ENCODE measurements at regions not wholly inside any gene's neighbourhood (a gene's known extent, or its start where the extent isn't known, plus 50 kb on each side); places are given as distances from the start of the nearest gene placed in this dataset.
A peak's percentile ranks its signal among the peaks of the same experiment; 100 is the strongest.

- no peak overlapping the region for H3K4me3 ChIP-seq (ENCODE audit: low read length in 3 of 3)
- H3K27me3 ChIP-seq (ENCODE audit: control insufficient read depth, insufficient read depth, low read length) = no peaks in the 10 kb centered on the region
- H3K9me3 ChIP-seq (ENCODE audit: control insufficient read depth in 2 of 3, insufficient read depth in 1 of 3, low read length in 3 of 3) = no peaks in the 10 kb centered on the region
- TF ChIP-seq CTCF (IDR thresholded peaks at IDR 0.05; ENCODE audit: borderline replicate concordance, extremely low read depth, insufficient read depth) = no peak
- FAIRE-seq = no peak
- no peak overlapping the region for H3K27ac ChIP-seq (ENCODE audit: low read depth in 2 of 2, low read length in 2 of 2)
- no peak overlapping the region for H3K9ac ChIP-seq (ENCODE audit: low read length in 3 of 3)
- H3K4me1 ChIP-seq (ENCODE audit: control insufficient read depth in 2 of 3, insufficient read depth in 2 of 3, low read depth in 1 of 3, low read length in 3 of 3) = no peaks in the 10 kb centered on the region
- DNase-seq = no peak
- intact Hi-C loops (cut with DNase I) = loop anchor here (10.0 kb wide), 1 partner anchor 620 kb away; no protein-coding TSS in a partner anchor
- H3K36me3 ChIP-seq (ENCODE audit: control insufficient read depth in 2 of 3, insufficient read depth in 3 of 3, low read length in 3 of 3) = no peaks in the 10 kb centered on the region
Measured at GRCh38 chr13:40064154-40065097, 409.0 kb downstream of the COG6 start.

GRCh38 chr13:40069173-40070044 is 413.9 kb downstream of the COG6 start:
- Histone ChIP-seq H3K9ac (ENCODE audit: low read length in 3 of 3) (no peak overlapping the region), H3K36me3 (ENCODE audit: control insufficient read depth in 2 of 3, insufficient read depth in 3 of 3, low read length in 3 of 3) (no peaks in the 10 kb centered on the region), H3K27me3 (ENCODE audit: control insufficient read depth, insufficient read depth, low read length) (no peaks in the 10 kb centered on the region), H3K4me3 (ENCODE audit: low read length in 3 of 3) (peak overlapping the region in 2 of 3 donors; percentile 15 to 27), H3K9me3 (ENCODE audit: control insufficient read depth in 2 of 3, insufficient read depth in 1 of 3, low read length in 3 of 3) (no peaks in the 10 kb centered on the region), H3K27ac (ENCODE audit: low read depth in 2 of 2, low read length in 2 of 2) (no peak overlapping the region), H3K4me1 (ENCODE audit: control insufficient read depth in 2 of 3, insufficient read depth in 2 of 3, low read depth in 1 of 3, low read length in 3 of 3) (no peaks in the 10 kb centered on the region)
- intact Hi-C loops (cut with DNase I) = loop anchor here (10.0 kb wide), 1 partner anchor 615 kb away; no protein-coding TSS in a partner anchor
- DNase-seq (peak; percentile 76 to 88 (median 82)), FAIRE-seq (no peak)
- TF ChIP-seq CTCF (IDR thresholded peaks at IDR 0.05; ENCODE audit: borderline replicate concordance, extremely low read depth, insufficient read depth) = peak; percentile 94

- Histone ChIP-seq H3K4me3 (ENCODE audit: low read length in 3 of 3) (no peak overlapping the region), H3K27me3 (ENCODE audit: control insufficient read depth, insufficient read depth, low read length) (no peaks in the 10 kb centered on the region), H3K27ac (ENCODE audit: low read depth in 2 of 2, low read length in 2 of 2) (no peak overlapping the region), H3K4me1 (ENCODE audit: control insufficient read depth in 2 of 3, insufficient read depth in 2 of 3, low read depth in 1 of 3, low read length in 3 of 3) (no peaks in the 10 kb centered on the region), H3K9ac (ENCODE audit: low read length in 3 of 3) (no peak overlapping the region), H3K9me3 (ENCODE audit: control insufficient read depth in 2 of 3, insufficient read depth in 1 of 3, low read length in 3 of 3) (no peaks in the 10 kb centered on the region), H3K36me3 (ENCODE audit: control insufficient read depth in 2 of 3, insufficient read depth in 3 of 3, low read length in 3 of 3) (no peaks in the 10 kb centered on the region)
- intact Hi-C loops (cut with DNase I) = no loop called here
- DNase-seq (no peak), FAIRE-seq (no peak)
- no peak for TF ChIP-seq CTCF (IDR thresholded peaks at IDR 0.05; ENCODE audit: borderline replicate concordance, extremely low read depth, insufficient read depth)
Measured at GRCh38 chr13:40070357-40070756, 414.9 kb downstream of the COG6 start.
